ENCODE measurements at regions not wholly inside any gene's neighbourhood (a gene's known extent, or its start where the extent isn't known, plus 50 kb on each side); places are given as distances from the start of the nearest gene placed in this dataset.

- H3K27ac ChIP-seq = no peak overlapping the region
- TF ChIP-seq ZFX (IDR thresholded peaks at IDR 0.05) (no peak), CTCF (conservative IDR thresholded peaks at IDR 0.05) (no peak)
These were observed 722.3 kb downstream of the CDH8 start for GRCh38 chr16:61313931-61314330.

- no peak overlapping the region for H3K27ac ChIP-seq
These were observed 726.9 kb downstream of the CDH8 start for GRCh38 chr16:61309386-61309785.

GRCh38 chr16:61306204-61306603 lies 730.0 kb downstream of the CDH8 start:
- TF ChIP-seq CTCF (conservative IDR thresholded peaks at IDR 0.05) = no peak
- TF ChIP-seq ZFX (IDR thresholded peaks at IDR 0.05) = no peak

More at GRCh38 chr16:61309386-61309785, 726.9 kb downstream of the CDH8 start:
- no peak for TF ChIP-seq CTCF (conservative IDR thresholded peaks at IDR 0.05)
- TF ChIP-seq ZFX (IDR thresholded peaks at IDR 0.05) = no peak

GRCh38 chr16:61296814-61297213 lies 739.4 kb downstream of the CDH8 start:
- H3K27ac ChIP-seq = no peak overlapping the region
- no peak for TF ChIP-seq CTCF (conservative IDR thresholded peaks at IDR 0.05)
- TF ChIP-seq ZFX (IDR thresholded peaks at IDR 0.05) = no peak

More at GRCh38 chr16:61306204-61306603, 730.0 kb downstream of the CDH8 start:
- no peak overlapping the region for H3K27ac ChIP-seq

GRCh38 chr16:61296305-61296704 lies 739.9 kb downstream of the CDH8 start:
- TF ChIP-seq ZFX (IDR thresholded peaks at IDR 0.05) (no peak), CTCF (conservative IDR thresholded peaks at IDR 0.05) (no peak)
- H3K27ac ChIP-seq = no peak overlapping the region

- TF ChIP-seq ZFX (IDR thresholded peaks at IDR 0.05) (no peak), CTCF (conservative IDR thresholded peaks at IDR 0.05) (no peak)
- H3K27ac ChIP-seq = no peak overlapping the region
These were observed 740.9 kb downstream of the CDH8 start for GRCh38 chr16:61295311-61295710.

- no peak for TF ChIP-seq ZFX (IDR thresholded peaks at IDR 0.05)
- TF ChIP-seq CTCF (conservative IDR thresholded peaks at IDR 0.05) = no peak
- no peak overlapping the region for H3K27ac ChIP-seq
These were observed 747.1 kb downstream of the CDH8 start for GRCh38 chr16:61289141-61289540.
